HG03045 (cell line): ENCODE measurements at regions not wholly inside any gene's neighbourhood (a gene's known extent, or its start where the extent isn't known, plus 50 kb on each side); places are given as distances from the start of the nearest gene placed in this dataset.

Experiments
- ATAC-seq: cut with Tn5 transposase; IDR thresholded peaks from one replicate; pipeline ENCODE4 v1.9.1; 2021; ENCODE audit warnings: mild to moderate bottlenecking, moderate library complexity; ENCODE audit not compliant: unreplicated experiment

GRCh38 chr14:71273366-71273765 is 366.1 kb downstream of the PCNX1 start:
- no peak for ATAC-seq

DNA sequence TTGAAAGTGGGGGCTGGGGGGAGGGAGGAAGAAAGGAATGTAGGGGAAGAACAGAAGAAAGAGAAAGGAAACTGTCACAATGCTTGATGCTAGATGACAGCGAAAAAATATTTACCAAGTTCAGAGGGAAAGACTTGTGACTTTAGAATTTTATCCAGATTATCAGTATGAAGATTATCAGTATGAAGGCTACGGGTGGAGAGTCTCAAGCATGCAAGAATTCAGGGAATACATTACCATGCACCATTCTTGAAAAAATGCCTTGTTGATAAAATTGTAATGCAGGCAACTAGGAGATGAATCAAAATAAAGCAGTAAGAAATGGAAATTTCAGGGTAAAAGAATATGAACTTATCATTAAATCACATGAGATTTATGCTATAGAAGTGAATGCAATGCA is 376.8 kb downstream of the PCNX1 start:
- no peak for ATAC-seq

DNA sequence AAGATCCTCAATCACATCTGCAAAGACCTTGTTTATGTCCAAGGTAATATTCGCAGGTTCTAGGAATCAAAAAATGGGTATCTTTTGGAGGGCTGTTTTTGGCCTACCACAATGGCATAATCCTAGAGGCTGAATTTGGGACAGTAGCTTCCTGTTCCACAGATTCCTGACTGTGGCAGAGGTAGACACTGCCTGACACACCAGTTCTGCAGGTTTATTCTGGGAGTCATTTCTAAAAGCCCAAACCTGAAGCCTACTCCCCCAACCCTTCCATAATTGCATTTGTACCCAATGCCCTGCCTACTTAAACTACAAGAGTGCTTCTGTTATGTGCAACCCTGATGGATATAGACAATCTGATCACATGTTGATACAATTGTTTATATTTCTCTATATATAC is 378.9 kb downstream of the PCNX1 start:
- no peak for ATAC-seq

GRCh38 chr14:71287567-71287966 is 380.3 kb downstream of the PCNX1 start:
- ATAC-seq, result no peak

- no peak for ATAC-seq
Measured at GRCh38 chr14:71289536-71289935, 382.3 kb downstream of the PCNX1 start.

- ATAC-seq, result no peak
Measured at GRCh38 chr14:71290301-71290700, 383.0 kb downstream of the PCNX1 start.

GRCh38 chr14:71290960-71291466 is 383.8 kb downstream of the PCNX1 start:
- peak; percentile 57 for ATAC-seq

GRCh38 chr14:71296184-71296583 is 388.9 kb downstream of the PCNX1 start:
- ATAC-seq, result no peak

- no peak for ATAC-seq
Measured at GRCh38 chr14:71300566-71301330, 393.5 kb downstream of the PCNX1 start.

- no peak for ATAC-seq
Measured at GRCh38 chr14:71301611-71302010, 394.4 kb downstream of the PCNX1 start.

DNA sequence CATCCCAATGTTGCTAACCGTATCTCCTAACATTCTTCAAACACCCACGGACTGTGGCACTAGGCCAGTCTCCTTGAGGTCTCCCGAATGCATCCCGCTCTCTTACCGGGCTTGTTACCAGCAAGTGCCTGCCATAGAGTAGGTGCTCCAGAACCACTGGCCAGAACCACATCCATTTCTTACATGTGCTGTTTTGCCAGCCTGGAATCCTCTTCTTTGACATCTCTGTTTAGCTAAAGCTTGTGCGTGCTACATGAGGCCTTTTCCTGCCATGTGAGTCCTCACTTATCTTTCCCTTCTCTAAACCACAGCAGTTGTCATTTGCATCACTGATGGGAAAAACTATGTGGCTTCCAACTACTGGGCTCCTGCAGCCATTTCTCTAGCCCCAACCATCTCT is 397.4 kb downstream of the PCNX1 start:
- no peak for ATAC-seq

- no peak for ATAC-seq
Measured at GRCh38 chr14:71308671-71309070, 401.4 kb downstream of the PCNX1 start.

DNA sequence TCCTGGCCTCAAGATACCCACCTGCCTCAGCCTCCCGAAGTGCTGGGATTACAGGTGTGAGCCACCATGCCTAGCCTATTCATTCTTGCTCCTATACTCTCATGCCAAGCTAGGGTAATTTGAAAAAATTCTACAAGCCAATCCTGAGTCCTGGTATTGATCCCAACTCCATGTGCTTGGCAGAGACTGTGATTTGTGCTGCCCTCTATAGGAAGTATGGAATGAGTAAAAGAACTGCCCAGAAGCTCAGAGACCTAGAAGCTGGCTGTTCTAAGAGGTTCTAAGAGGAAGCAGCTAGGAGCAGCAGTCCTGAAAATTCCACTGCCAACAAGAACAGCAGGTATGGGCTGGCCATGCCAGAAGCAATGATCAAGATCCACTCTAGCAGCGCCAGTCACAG is 402.5 kb downstream of the PCNX1 start:
- no peak for ATAC-seq

GRCh38 chr14:71311061-71311460 is 403.8 kb downstream of the PCNX1 start:
- no peak for ATAC-seq

DNA sequence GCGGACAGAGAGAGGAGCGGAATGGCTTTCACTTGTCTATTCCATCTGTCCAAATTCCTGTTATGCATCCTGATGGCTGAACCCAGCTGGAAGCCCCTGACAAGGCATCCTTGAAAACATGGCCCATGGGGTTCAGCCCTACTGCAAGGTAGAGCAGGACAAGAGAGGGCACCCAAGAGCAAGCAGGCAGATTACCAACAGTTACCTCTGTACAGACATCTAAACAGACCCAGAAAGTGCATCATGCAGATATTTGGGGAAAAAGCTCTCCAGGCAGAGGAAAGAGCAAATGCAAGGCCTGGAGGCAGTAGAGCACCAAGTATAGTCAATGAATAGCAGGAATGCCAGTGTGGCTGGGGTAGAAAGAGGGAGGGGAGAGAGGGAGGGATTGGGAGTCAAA is 407.5 kb downstream of the PCNX1 start:
- no peak for ATAC-seq

DNA sequence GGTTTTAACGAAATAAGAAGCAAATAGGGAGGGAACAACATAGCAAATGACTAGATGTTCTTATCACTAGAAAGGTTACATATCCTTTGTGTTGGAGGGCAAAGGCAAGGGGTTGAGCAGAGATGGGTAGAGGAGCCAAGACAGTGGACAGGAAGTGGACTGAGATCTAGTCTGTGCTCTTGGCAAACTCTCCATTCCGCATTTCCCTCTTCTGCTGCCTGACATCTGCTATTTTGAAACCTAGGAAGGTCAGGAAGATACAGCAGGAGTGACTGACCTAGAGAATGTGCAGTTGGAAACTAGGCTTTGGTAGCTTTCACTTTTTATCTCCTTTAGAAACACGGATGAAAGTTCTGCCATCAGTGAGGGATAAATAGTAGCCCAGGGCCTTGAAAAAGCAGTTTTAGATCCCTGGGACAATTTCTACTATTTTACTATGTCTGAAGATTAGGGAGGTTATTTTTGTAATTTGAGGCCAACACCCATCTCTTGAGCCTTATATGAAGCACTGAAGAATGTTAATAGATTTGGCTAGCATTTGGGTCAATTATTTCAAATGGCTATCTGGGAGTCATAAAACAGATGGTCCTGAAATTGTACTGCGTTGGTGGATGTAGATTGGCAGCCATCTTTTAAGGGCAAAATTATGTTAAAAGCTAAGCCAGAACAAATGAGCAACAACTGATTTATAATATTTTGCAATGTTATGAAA is 410.3 kb downstream of the PCNX1 start:
- no peak for ATAC-seq

GRCh38 chr14:71318097-71318459 is 410.8 kb downstream of the PCNX1 start:
- no peak for ATAC-seq

DNA sequence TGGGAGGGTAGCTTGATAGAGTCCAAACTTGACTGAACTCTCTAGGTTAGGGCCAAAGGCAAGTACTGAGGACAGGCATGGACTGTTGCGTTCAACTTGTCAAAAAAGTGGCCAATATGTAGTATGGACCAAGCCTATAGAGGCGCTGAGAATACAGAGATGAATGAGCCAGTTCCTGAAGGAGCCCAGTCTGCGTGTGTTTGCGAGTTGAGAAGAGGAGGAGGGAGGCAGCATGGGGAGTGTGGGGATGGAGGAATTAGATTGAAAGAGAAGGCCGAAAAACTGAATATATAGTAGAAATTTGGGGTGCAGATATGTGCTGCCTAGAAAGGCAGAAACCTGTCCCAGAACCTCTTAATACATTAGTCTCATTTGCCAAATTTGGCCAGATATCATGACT is 412.4 kb downstream of the PCNX1 start:
- ATAC-seq, result no peak

DNA sequence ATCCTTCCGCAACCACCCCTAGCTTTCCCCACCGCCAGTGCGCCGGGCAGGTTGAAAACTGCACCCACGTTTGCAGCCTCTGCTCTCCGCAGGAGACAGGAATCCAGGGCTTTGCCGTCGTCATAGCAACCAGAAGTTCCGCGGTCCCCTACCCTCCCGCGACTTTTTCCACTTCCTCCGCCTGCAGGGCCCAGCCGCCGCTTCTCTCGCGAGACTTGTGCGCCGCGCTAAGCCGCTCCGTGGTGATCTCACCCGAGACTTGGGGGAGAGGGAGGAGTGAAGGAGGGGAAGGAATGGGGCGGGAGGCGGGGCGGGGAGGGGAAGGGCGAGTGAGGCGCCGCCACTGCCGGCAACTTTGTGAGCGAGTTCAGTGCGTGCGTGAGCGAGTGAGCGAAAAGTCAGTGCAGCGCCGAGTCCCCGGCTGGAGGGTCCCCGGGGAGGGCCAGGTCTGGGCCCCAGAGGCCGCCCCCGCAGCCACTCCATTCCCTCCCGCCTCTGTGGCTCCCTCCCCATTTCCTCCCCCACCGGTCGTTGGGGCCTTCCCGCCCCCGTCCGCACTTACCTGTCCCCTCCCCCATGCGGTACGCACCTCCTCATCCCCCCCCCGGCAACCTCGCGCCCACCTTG is 413.0 kb downstream of the PCNX1 start, which contains the start of gene SIPA1L1:
TSS of gene SIPA1L1 (plus strand) at position 370 of the 627 bp plus-strand sequence.
- peak; percentile 86 for ATAC-seq

GRCh38 chr14:71320734-71321573 is 413.7 kb downstream of the PCNX1 start:
- ATAC-seq, result peak; percentile 42
